Activated naive CD8-positive, alpha-beta T cell treated with anti-CD3 and anti-CD28 coated beads for 36 hours (primary cell): ENCODE measurements at regions not wholly inside any gene's neighbourhood (a gene's known extent, or its start where the extent isn't known, plus 50 kb on each side); places are given as distances from the start of the nearest gene placed in this dataset.

Source experiments
- DNase-seq: peaks from one replicate; pipeline ENCODE4 v3.0.0; 2021
- H3K27ac Mint-ChIP-seq: one replicate; pipeline ENCODE4 v1.8.0; 2022; ENCODE audit warnings: mild to moderate bottlenecking, moderate library complexity, mixed read lengths
- H3K27me3 Mint-ChIP-seq: one replicate; pipeline ENCODE4 v1.8.0; 2022; ENCODE audit warnings: mild to moderate bottlenecking, mixed read lengths
- H3K36me3 Mint-ChIP-seq: one replicate; pipeline ENCODE4 v1.8.0; 2021; ENCODE audit warnings: mild to moderate bottlenecking, mixed read lengths
- H3K4me1 Mint-ChIP-seq: one replicate; pipeline ENCODE4 v1.8.0; 2021; ENCODE audit warnings: mixed read lengths
- H3K4me3 Mint-ChIP-seq: one replicate; pipeline ENCODE4 v1.8.0; 2022; ENCODE audit warnings: mild to moderate bottlenecking, moderate library complexity, mixed read lengths
- H3K9me3 Mint-ChIP-seq: one replicate; pipeline ENCODE4 v1.8.0; 2022; ENCODE audit warnings: mixed read lengths

DNA sequence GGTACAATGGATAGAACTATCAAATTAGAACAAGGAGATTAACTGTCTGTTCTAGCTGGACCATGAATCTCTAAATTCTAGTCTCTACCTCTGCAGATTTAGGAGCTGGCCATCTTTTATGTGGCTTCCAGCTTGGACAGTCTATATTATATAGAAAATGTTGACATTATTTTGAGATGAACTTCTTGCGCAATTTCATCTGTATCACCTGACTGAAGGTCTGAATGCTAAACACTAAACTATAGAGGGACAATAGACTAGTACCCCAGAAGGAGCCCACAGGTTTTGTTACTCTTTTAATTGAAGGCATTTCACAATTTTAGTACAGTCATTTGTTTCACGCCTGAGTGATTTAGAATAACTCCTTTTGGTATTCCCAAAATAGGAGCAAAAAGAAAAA, 222.4 kb upstream of the ANKRD30A start:
- no peak for DNase-seq

DNA sequence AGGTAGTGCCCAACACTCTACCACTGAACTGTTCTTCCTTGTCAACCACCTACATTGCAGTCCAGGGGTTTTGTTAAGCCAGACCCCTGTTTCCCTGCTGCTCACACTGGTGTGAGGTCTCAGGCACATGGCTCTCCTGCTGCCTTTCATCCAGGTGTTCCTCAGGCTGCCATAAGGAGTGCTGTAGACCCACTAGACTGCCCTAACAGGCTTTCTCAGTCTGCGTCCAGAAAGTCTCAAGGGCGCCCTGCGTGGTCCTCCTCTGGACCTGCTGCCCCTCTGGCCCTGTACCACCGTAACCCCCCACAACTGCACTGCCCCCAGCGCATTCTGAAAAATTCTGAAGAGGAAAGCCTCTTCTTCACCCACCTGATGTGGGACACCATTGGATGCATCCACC, 225.7 kb upstream of the ANKRD30A start:
- Mint-ChIP-seq H3K4me1 (no peaks in the 10 kb centered on the region), H3K27me3 (no peaks in the 10 kb centered on the region), H3K4me3 (no peak overlapping the region), H3K27ac (no peak overlapping the region), H3K36me3 (no peaks in the 10 kb centered on the region), H3K9me3 (peaks cover 2% of the 10 kb centered on the region)
- no peak for DNase-seq

More for the DNA sequence above, 222.4 kb upstream of the ANKRD30A start:
- Mint-ChIP-seq H3K4me3 (no peak overlapping the region), H3K4me1 (no peaks in the 10 kb centered on the region), H3K9me3 (no peaks in the 10 kb centered on the region), H3K27ac (no peak overlapping the region), H3K27me3 (no peaks in the 10 kb centered on the region), H3K36me3 (no peaks in the 10 kb centered on the region)

DNA sequence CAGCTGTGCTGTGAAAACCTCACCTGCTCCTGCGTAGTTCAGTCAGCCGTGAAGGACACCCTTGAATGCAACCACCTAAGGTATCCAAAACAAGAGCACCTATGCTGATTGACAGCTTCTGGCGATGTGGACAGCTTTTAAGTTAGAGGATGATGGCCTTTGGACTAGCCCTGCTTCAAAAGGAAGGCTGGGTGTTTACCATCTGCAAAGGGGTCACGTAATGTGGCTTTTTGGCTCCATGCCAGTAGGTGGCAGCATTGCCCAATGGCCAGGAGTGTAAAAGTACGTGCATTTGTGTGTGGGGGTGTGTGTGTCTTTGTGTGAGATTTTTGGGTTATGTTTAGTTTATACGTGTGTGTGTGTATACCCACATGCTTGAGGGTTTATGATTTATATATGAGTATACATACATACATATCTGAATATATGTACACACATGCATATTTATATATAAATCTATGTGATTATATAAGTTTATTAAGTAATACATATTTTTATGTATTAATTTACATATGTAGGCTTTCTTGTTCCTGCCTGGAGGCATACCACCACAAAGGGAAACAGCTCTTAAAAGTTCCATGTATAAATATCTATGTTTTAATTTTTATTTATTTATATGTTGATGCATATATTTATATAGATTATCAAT, 236.3 kb upstream of the ANKRD30A start:
- Mint-ChIP-seq H3K4me3 (no peak overlapping the region), H3K9me3 (no peaks in the 10 kb centered on the region), H3K4me1 (no peaks in the 10 kb centered on the region), H3K27ac (no peak overlapping the region), H3K36me3 (no peaks in the 10 kb centered on the region), H3K27me3 (no peaks in the 10 kb centered on the region)
- DNase-seq, result peak; percentile 43

DNA sequence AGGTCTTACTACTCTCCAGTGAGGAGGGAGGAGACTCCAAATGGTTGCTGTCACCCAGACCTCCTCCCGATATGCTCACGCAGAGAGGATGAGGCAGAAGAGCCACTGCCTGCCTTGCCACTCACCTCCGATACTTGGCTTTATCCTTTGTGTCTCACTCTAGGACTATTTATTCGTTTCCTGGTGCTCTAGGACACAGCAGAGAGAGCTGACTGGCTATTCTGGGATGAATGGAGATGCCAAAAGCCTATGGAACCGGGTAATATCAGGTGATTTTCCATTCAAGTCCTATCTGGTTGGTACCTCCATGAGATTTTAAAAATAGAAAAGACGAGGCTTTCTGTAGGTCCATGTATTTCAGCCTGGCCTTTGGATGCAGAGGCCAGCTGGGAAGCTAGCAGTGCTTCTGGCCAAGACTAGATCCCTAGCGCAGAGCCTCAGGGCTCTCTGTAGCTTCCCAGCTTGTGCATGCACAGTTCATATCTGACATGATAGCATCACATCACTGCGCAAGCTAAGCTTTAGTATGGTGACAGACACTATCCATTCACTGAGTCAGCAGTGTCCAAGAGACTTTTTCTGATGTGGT, 239.0 kb upstream of the ANKRD30A start:
- Mint-ChIP-seq H3K27me3 (no peaks in the 10 kb centered on the region), H3K27ac (no peak overlapping the region), H3K4me1 (no peaks in the 10 kb centered on the region), H3K36me3 (no peaks in the 10 kb centered on the region), H3K9me3 (no peaks in the 10 kb centered on the region), H3K4me3 (no peak overlapping the region)
- no peak for DNase-seq

DNA sequence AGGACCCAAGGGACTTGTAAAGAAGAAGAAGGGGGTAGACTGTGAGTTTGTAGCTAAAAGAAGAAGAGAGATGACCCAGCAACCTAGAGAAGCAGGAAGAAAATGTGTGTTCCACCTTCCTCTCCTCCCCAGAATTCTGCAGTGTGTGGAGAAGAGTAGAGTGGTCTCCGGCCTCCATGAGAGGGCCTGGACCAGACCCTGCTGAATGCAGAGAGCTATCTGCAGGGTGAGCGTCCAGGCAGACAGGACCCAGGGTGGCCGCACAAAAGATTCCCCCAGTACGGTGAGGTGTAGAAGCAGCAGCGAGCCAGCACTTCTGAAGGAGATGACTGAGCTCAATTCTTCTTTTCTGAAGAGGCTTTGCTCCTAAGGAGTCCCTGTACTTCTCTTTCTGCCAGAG, 239.7 kb upstream of the ANKRD30A start:
- DNase-seq, result no peak
- H3K4me3 Mint-ChIP-seq, result no peak overlapping the region
- H3K4me1 Mint-ChIP-seq, result no peaks in the 10 kb centered on the region
- no peaks in the 10 kb centered on the region for H3K27me3 Mint-ChIP-seq
- H3K9me3 Mint-ChIP-seq, result no peaks in the 10 kb centered on the region
- no peaks in the 10 kb centered on the region for H3K36me3 Mint-ChIP-seq
- no peak overlapping the region for H3K27ac Mint-ChIP-seq

DNA sequence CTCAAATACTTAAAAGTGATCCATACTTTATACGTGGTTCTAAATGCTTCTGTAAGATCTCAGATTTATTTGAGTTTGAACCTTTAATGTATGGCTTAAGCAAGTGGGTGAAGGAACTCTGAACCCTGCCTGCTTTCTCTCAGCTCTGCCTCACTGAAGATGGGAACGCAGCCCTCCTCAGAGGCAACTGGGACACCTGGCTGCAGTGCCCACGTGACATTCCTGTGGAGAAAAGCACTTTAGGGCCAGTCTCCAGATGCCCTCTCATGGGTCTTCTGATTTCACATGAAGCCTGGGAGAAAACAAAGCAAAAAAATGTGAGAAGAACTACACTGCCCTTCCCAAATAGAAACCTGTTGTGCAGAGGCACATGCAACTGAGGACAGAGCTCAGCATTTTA, 242.6 kb upstream of the ANKRD30A start:
- Mint-ChIP-seq H3K4me3 (no peak overlapping the region), H3K27me3 (no peaks in the 10 kb centered on the region), H3K9me3 (no peaks in the 10 kb centered on the region), H3K27ac (no peak overlapping the region), H3K4me1 (no peaks in the 10 kb centered on the region), H3K36me3 (no peaks in the 10 kb centered on the region)
- no peak for DNase-seq

DNA sequence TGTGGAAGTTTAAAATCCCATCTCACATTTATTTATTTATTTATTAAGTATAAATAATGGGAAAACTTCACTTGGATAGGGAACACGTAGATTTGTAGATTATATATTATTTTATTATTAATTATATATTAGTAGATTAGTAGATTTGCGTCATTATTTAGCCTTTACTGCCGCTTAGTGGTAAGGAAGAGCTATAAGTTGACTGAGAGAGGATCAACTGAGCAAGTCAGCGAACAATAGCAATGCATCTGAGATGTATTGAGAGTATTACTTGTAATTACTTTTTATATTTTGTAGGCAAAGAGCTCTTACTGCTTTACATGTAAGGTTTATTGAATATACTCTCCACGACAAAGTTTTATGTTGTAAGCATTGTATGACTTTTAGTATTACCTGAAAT, 244.5 kb upstream of the ANKRD30A start:
- no peaks in the 10 kb centered on the region for H3K4me1 Mint-ChIP-seq
- H3K27ac Mint-ChIP-seq, result no peak overlapping the region
- no peak for DNase-seq
- H3K9me3 Mint-ChIP-seq, result no peaks in the 10 kb centered on the region
- no peaks in the 10 kb centered on the region for H3K27me3 Mint-ChIP-seq
- no peak overlapping the region for H3K4me3 Mint-ChIP-seq
- no peaks in the 10 kb centered on the region for H3K36me3 Mint-ChIP-seq

DNA sequence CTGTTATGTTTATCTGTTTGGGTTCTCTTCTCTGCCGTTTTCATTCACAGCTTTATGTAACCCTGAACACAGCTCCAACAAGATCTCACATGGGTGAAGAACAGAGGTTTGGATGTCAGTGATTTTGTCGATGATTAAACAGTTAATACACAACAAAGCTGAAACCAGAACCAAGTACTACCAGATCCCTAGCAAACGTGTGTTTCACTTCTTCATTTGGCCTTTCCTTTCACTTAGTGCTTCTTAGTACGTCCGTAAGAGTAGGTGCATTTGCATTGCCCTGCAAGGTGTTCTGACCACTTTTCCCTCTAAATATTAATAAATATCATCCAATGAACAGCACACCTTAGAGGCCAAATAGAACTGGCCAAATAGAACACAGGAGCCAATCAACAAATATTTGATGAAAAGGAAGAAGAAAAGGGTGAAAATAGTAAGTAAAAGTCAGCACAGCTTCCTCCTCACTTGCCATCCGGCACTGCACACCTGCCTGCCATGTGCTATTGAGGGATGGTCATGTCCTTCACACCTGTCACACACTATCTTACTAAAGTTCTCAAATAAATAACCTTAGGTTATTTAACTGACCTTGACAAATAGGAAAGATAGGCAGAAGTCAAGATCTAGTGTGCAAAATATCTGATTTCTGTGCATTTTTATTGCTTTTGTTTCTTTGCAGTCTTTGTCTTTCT, 252.6 kb upstream of the ANKRD30A start:
- Mint-ChIP-seq H3K4me3 (no peak overlapping the region), H3K9me3 (no peaks in the 10 kb centered on the region), H3K4me1 (no peaks in the 10 kb centered on the region), H3K27ac (no peak overlapping the region), H3K36me3 (no peaks in the 10 kb centered on the region), H3K27me3 (no peaks in the 10 kb centered on the region)
- DNase-seq, result no peak

DNA sequence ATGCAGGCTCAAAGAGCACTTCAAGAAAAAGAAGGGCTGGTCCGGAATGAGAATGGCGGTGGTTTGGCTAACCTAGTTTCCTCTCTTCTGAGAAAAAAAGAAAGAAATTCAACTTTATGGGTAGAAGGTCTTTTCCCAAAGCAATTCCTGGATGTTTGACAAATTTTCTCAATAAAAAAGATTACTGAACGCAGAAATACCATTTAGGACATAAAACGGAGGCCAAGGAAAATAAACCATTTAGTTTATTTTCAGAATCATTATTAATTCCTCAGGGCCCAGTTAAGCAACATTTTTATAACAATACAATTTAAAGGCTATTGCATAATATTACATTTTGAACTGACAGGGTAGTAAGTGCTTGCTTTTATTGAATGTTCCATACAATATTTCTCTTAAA, 284.6 kb upstream of the ANKRD30A start:
- Mint-ChIP-seq H3K4me3 (no peak overlapping the region), H3K27ac (no peak overlapping the region), H3K27me3 (no peaks in the 10 kb centered on the region), H3K36me3 (no peaks in the 10 kb centered on the region), H3K9me3 (peaks cover 2% of the 10 kb centered on the region), H3K4me1 (no peaks in the 10 kb centered on the region)
- DNase-seq, result no peak

DNA sequence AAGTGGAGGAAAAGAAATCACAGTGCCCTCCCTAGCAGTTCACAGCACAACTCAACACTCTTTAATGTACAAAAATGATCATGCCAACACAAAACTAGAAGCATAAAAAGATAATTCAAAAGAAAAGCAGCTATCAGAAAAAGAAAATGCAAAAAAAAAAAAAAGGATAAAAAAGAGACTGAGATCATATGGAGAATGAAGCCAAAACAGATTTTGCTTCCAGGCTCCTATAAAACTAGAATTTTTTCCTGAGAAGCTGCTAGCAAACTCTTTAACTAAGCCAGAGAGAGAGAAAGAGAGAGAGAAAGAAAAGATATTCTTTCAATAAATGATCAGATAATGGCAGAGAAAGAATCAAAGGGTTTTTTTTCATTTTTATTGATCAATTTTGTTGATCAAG, 288.0 kb upstream of the ANKRD30A start:
- H3K9me3 Mint-ChIP-seq, result peaks cover 2% of the 10 kb centered on the region
- no peak overlapping the region for H3K4me3 Mint-ChIP-seq
- H3K27me3 Mint-ChIP-seq, result no peaks in the 10 kb centered on the region
- H3K27ac Mint-ChIP-seq, result no peak overlapping the region
- no peaks in the 10 kb centered on the region for H3K36me3 Mint-ChIP-seq
- H3K4me1 Mint-ChIP-seq, result no peaks in the 10 kb centered on the region
- DNase-seq, result no peak

DNA sequence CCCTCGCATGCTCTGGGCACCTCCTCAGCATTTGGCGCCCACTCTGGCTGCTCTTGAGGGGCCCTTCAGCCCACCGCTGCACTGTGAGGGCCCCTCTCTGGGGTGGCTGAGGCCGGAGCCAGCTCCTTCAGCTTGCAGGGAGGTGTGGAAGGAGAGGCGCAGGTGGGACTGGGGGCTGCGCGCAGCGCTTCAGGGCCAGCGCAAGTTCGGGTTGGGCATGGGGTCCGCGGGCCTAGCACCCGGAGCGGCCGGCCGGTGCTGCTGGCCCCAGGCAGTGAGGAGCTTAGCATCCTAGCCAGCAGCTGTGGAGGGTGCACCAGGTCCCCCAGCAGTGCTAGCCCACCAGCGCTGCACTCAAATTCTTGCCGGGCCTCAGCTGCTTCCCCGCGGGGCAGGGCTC, 305.6 kb upstream of the ANKRD30A start:
- DNase-seq, result no peak
- no peaks in the 10 kb centered on the region for H3K27me3 Mint-ChIP-seq
- peaks cover 3% of the 10 kb centered on the region for H3K9me3 Mint-ChIP-seq
- H3K27ac Mint-ChIP-seq, result no peak overlapping the region
- no peaks in the 10 kb centered on the region for H3K4me1 Mint-ChIP-seq
- H3K4me3 Mint-ChIP-seq, result no peak overlapping the region
- no peaks in the 10 kb centered on the region for H3K36me3 Mint-ChIP-seq

DNA sequence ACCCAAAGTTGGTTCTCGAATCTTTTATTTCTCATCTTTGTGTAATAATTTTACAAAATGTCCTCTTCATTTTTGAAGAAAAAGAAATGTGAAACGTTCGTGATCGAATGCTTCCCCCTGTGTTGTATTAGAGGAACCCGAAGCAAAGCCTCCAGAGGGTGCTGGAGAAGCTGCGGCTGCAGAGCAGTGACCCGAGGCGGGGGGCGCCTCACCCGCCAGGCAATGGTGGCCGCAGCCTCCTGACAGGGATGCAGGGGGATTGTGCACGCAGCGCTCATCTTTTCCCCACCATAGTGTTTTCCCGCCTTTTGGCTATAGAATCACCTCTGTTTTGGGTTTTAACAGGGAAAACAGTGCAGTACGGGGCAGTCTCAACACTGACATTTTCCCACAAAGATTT, 307.5 kb upstream of the ANKRD30A start:
- Mint-ChIP-seq H3K27me3 (no peaks in the 10 kb centered on the region), H3K9me3 (peaks cover 3% of the 10 kb centered on the region), H3K27ac (no peak overlapping the region), H3K4me1 (no peaks in the 10 kb centered on the region), H3K4me3 (no peak overlapping the region), H3K36me3 (no peaks in the 10 kb centered on the region)
- DNase-seq, result no peak

DNA sequence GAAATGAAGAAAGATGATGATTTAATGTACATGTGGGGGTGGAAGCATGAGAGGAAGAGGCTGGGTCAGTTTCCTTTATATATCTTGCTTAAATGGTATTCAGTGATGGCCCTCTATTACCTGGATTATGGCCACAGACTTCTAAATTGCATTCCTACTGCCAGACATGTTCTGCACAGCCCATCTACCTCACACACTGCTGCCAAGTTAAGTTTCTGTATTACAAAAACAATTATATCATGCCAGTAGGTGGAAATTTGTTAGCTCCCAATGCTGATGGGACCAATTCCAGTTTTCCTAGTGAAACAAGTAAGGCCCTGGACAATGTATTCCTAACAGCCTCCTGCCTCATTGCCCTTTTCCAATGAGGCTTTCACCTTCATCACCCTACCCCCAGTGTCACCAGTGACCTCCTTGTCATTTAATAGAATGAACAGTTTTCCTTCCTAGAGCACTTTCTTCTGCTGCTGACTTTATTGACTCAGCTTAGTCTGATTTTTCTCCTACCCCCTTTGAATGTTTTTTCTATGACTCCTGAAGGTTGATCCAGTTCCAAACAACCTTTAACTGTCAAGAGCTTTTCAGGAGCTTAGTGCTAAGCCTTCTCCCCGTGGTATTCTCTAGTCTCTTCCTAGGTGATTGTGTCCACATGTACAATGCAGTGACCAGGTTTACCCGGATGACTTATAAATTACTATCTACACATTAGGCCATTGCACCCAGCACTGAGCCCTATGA, 316.6 kb upstream of the ANKRD30A start:
- Mint-ChIP-seq H3K4me3 (no peak overlapping the region), H3K36me3 (no peaks in the 10 kb centered on the region), H3K9me3 (no peaks in the 10 kb centered on the region), H3K4me1 (no peaks in the 10 kb centered on the region), H3K27ac (no peak overlapping the region), H3K27me3 (no peaks in the 10 kb centered on the region)
- no peak for DNase-seq

DNA sequence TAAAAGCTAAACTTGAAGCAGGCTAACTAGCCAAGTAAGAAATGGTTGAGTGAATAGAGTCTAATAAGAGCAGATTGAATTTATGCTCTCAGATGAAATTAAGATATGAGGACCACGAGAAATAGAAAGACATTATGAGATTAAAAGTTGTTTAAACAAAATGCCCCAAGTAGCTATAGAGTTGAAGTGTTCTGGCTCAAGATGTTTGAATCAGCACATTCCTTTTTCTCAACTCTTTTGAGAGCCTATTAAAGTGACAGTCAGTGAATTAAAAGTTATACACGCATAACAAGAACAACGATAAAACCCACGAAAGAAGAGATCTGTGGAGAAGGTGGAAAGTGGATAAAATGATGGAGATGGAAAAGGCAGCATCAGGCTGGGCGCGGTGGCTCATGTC, 322.2 kb upstream of the ANKRD30A start:
- H3K4me3 Mint-ChIP-seq, result no peak overlapping the region
- H3K9me3 Mint-ChIP-seq, result no peaks in the 10 kb centered on the region
- H3K27me3 Mint-ChIP-seq, result no peaks in the 10 kb centered on the region
- no peaks in the 10 kb centered on the region for H3K36me3 Mint-ChIP-seq
- H3K27ac Mint-ChIP-seq, result no peak overlapping the region
- no peaks in the 10 kb centered on the region for H3K4me1 Mint-ChIP-seq
- DNase-seq, result no peak

DNA sequence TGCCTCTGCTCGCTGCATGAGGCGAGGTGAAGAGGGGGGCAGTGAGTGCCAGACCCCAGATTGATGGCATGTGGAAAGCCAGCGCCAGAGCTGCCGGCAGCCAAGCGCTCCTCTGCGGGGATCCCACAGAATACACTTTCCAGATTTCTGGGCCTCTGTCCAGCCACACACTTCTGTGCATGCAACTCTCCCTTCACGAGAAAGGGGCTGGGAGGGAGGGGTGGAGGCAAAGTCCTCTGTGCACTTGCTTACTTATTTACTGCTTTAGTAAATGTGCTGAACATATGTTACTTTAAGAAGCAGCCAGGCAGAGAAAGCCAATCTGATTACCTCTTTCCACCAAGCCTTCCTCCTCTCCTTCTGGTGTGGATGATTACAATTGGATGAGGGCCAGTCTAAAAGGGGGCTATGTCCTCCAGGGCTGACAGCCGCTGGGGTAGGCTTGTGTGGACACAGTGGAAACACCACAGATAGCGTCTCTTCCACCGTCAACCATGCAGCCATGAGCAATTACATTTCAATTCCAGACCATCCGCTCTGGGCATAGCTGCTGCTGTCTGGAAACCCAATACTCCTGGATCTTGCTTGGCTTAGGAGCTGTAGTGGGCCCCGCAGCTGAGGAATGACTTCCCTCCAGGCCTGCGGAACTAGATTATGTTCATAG, 322.8 kb upstream of the ANKRD30A start:
- H3K4me3 Mint-ChIP-seq, result no peak overlapping the region
- H3K9me3 Mint-ChIP-seq, result no peaks in the 10 kb centered on the region
- no peak for DNase-seq
- no peaks in the 10 kb centered on the region for H3K4me1 Mint-ChIP-seq
- no peaks in the 10 kb centered on the region for H3K27me3 Mint-ChIP-seq
- no peaks in the 10 kb centered on the region for H3K36me3 Mint-ChIP-seq
- no peak overlapping the region for H3K27ac Mint-ChIP-seq
